Dermis blood vessel endothelial cell (primary cell): ENCODE measurements at regions not wholly inside any gene's neighbourhood (a gene's known extent, or its start where the extent isn't known, plus 50 kb on each side); places are given as distances from the start of the nearest gene placed in this dataset.
"Not testable (repeated sequence)": the region's sequence is repeated elsewhere in the genome, so short reads cannot be mapped to it uniquely, and the experiment has no call there.

Experiments used
- DNase-seq: peaks from one replicate; pipeline ENCODE4 v3.0.0; 2010

- DNase-seq, result not testable (repeated sequence)
Measured at GRCh38 chrX:5289949-5290348, 938.7 kb downstream of the NLGN4X start.

- no peak for DNase-seq
Measured at GRCh38 chrX:5278908-5279307, 949.8 kb downstream of the NLGN4X start.

GRCh38 chrX:5265324-5265850 lies 963.3 kb downstream of the NLGN4X start:
- no peak for DNase-seq

GRCh38 chrX:5250106-5250505 lies 978.6 kb downstream of the NLGN4X start:
- DNase-seq, result no peak

- DNase-seq, result no peak
Measured at GRCh38 chrX:5242091-5242790, 986.4 kb downstream of the NLGN4X start.

- DNase-seq, result no peak
Measured at GRCh38 chrX:5236749-5237148, 991.9 kb downstream of the NLGN4X start.

- DNase-seq, result no peak
Measured at GRCh38 chrX:5236096-5236495, 992.6 kb downstream of the NLGN4X start.

GRCh38 chrX:5233830-5234229 lies 994.8 kb downstream of the NLGN4X start:
- DNase-seq, result no peak

- DNase-seq, result no peak
Measured at GRCh38 chrX:5220421-5220820, 1008.2 kb downstream of the NLGN4X start.

- no peak for DNase-seq
Measured at GRCh38 chrX:5194806-5195205, 1033.9 kb downstream of the NLGN4X start.

- DNase-seq, result no peak
Measured at GRCh38 chrX:5180135-5180741, 1048.4 kb downstream of the NLGN4X start.

GRCh38 chrX:5176766-5177165 lies 1051.9 kb downstream of the NLGN4X start:
- no peak for DNase-seq

- DNase-seq, result no peak
Measured at GRCh38 chrX:5163663-5164062, 1065.0 kb downstream of the NLGN4X start.

GRCh38 chrX:5155301-5155700 lies 1073.4 kb downstream of the NLGN4X start:
- no peak for DNase-seq

- no peak for DNase-seq
Measured at GRCh38 chrX:5145957-5146356, 1082.7 kb downstream of the NLGN4X start.

GRCh38 chrX:5142644-5143043 lies 1086.0 kb downstream of the NLGN4X start:
- DNase-seq, result no peak

- no peak for DNase-seq
Measured at GRCh38 chrX:5122181-5122678, 1106.4 kb downstream of the NLGN4X start.

- no peak for DNase-seq
Measured at GRCh38 chrX:5117816-5118215, 1110.9 kb downstream of the NLGN4X start.

- no peak for DNase-seq
Measured at GRCh38 chrX:5113128-5113527, 1115.5 kb downstream of the NLGN4X start.

GRCh38 chrX:5100004-5100403 lies 1128.7 kb downstream of the NLGN4X start:
- no peak for DNase-seq

- no peak for DNase-seq
Measured at GRCh38 chrX:5086388-5086787, 1142.3 kb downstream of the NLGN4X start.

GRCh38 chrX:5084279-5084678 lies 1144.4 kb downstream of the NLGN4X start:
- no peak for DNase-seq

GRCh38 chrX:5082705-5083104 lies 1146.0 kb downstream of the NLGN4X start:
- no peak for DNase-seq

- DNase-seq, result no peak
Measured at GRCh38 chrX:5080791-5081190, 1147.9 kb downstream of the NLGN4X start.
